ENCODE measurements at regions not wholly inside any gene's neighbourhood (a gene's known extent, or its start where the extent isn't known, plus 50 kb on each side); places are given as distances from the start of the nearest gene placed in this dataset.

DNA sequence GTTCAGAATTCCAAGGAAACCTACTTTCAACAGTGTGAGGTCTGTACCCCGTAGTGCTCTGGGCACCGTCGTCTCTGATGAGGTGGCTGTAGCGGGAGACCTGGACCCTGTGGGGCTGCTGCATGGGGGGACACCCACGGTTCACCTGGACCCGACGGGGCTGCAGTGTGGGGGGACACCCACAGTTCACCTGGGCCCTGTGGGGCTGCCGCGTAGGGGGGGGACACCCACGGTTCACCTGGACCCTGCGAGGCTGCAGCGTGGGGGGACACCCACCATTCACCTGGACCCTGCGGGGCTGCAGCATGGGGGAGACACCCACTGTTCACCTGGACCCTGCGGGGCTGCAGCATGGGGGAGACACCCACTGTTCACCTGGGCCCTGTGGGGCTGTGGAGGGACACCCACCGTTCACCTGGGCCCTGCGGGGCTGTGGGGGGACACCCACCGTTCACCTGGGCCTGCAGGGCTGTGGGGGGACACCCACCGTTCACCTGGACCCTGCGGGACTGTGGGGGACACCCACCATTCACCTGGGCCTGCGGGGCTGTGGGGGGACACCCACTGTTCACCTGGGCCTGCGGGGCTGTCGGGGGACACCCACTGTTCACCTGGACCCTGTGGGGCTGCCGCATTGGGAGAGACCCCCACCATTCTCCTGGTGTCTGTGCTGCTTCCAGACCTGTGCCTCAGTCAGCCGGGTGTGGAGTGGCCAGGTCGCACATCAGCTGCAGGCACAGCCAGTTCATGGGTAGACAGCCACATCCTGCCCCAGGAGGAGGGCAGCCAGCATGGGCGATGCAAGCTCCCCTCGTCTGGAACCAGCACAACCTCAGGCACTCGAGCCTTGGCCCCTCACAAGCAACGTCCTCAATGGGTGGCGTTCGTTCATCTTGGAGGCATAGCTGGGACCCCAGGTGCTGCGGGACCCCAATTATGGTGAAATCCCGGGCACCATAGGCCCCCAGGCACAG lies 114.5 kb downstream of the TMEM18 start:
- Histone ChIP-seq H3K36me3 (no peaks in the 10 kb centered on the region), H3K27me3 (ENCODE audit: insufficient read depth, low read depth, severe bottlenecking) (peaks cover 3% of the 10 kb centered on the region), H3K9me3 (ENCODE audit: severe bottlenecking) (no peaks in the 10 kb centered on the region), H3K27ac (no peak overlapping the region), H3K4me3 (ENCODE audit: low read depth, low read length) (no peak overlapping the region)
- TF ChIP-seq, protein P1, sequence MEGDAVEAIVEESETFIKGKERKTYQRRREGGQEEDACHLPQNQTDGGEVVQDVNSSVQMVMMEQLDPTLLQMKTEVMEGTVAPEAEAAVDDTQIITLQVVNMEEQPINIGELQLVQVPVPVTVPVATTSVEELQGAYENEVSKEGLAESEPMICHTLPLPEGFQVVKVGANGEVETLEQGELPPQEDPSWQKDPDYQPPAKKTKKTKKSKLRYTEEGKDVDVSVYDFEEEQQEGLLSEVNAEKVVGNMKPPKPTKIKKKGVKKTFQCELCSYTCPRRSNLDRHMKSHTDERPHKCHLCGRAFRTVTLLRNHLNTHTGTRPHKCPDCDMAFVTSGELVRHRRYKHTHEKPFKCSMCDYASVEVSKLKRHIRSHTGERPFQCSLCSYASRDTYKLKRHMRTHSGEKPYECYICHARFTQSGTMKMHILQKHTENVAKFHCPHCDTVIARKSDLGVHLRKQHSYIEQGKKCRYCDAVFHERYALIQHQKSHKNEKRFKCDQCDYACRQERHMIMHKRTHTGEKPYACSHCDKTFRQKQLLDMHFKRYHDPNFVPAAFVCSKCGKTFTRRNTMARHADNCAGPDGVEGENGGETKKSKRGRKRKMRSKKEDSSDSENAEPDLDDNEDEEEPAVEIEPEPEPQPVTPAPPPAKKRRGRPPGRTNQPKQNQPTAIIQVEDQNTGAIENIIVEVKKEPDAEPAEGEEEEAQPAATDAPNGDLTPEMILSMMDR (IDR thresholded peaks at IDR 0.05; ENCODE audit: low read depth, low read length) = no peak
- DNase-seq = no peak

DNA sequence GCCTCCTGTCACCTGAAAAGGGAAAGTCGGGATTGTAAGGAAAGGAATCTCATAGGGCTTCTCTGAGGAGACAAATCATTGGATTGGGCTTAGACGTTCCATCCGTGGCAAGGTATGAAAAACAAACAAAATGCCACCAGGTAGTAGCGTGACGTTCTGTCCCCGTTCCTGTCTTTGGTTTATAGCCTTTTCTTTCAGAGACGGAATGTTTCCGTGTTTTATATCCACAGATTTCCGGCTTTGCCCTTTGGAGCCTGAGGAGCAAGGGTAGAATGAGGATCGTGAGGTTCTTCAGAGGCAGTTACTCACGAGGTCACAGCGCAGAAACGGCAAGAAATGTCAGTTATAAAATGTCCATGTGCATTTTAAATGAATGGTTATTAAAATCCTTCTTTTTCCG lies 118.3 kb downstream of the TMEM18 start:
- no peaks in the 10 kb centered on the region for H3K9me3 ChIP-seq (ENCODE audit: severe bottlenecking)
- no peak overlapping the region for H3K27ac ChIP-seq
- H3K27me3 ChIP-seq (ENCODE audit: insufficient read depth, low read depth, severe bottlenecking) = peaks cover 3% of the 10 kb centered on the region
- H3K4me3 ChIP-seq (ENCODE audit: low read depth, low read length) = no peak overlapping the region
- no peaks in the 10 kb centered on the region for H3K36me3 ChIP-seq
- no peak for DNase-seq
- TF ChIP-seq, protein P1 (IDR thresholded peaks at IDR 0.05; ENCODE audit: low read depth, low read length) = no peak

DNA sequence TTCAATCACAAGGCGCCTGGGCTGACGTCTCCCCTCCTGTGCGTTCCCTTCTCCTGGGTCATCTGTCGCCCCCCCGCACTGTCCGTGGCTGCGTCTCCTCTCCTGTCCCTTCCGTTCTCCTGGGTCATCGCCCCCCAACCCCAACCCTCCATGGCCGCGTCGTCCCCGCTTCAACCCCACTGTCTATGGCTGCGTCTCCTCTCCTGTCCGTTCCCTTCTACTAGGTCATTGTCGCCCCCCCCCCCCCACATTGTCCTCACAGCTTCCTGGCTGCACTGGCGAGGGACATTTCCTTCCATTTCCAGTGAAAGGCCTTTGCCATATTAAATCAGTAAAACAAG lies 118.9 kb downstream of the TMEM18 start:
- Histone ChIP-seq H3K27ac (no peak overlapping the region), H3K36me3 (no peaks in the 10 kb centered on the region)

DNA sequence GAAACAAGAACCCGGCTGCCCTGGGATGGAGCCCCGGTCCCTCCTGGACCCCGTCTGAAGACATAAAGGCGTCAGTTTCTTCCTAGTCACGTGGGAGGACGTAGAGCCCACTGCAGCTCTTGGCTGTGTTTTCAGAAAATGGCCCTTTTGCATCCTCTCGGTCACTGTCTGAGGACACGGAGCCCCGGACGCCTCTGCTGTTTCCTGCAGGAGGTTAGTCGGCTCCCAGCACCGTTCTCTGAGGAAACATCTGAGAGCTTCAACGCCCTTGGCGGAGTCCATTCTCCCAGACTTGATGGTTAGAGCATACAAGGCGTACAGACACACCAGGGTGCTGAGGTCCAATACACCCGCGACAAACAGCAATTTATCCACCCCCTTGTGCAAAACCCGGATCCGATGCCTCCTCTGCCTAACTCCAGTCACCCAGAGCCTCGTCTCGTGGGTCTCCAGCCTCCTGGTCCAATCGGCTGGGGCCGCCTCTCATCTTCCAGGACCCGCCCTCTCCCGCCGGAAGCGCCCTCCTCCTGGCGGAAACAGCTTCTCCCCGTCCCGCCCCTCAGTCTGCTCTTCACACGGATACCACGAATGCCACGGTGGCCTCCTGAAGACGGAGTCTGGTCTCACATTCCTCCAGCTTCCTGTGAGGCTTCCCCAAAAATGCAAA lies 119.4 kb downstream of the TMEM18 start:
- no peak for DNase-seq
- peaks cover 3% of the 10 kb centered on the region for H3K27me3 ChIP-seq (ENCODE audit: insufficient read depth, low read depth, severe bottlenecking)
- no peaks in the 10 kb centered on the region for H3K36me3 ChIP-seq
- H3K9me3 ChIP-seq (ENCODE audit: severe bottlenecking) = no peaks in the 10 kb centered on the region
- no peak overlapping the region for H3K27ac ChIP-seq
- TF ChIP-seq, protein P1 (IDR thresholded peaks at IDR 0.05; ENCODE audit: low read depth, low read length) = no peak
- no peak overlapping the region for H3K4me3 ChIP-seq (ENCODE audit: low read depth, low read length)

More for the DNA sequence above, 118.9 kb downstream of the TMEM18 start:
- TF ChIP-seq, protein P1 (IDR thresholded peaks at IDR 0.05; ENCODE audit: low read depth, low read length) = no peak
- Histone ChIP-seq H3K4me3 (ENCODE audit: low read depth, low read length) (no peak overlapping the region), H3K9me3 (ENCODE audit: severe bottlenecking) (no peaks in the 10 kb centered on the region), H3K27me3 (ENCODE audit: insufficient read depth, low read depth, severe bottlenecking) (peaks cover 3% of the 10 kb centered on the region)
- DNase-seq = no peak

DNA sequence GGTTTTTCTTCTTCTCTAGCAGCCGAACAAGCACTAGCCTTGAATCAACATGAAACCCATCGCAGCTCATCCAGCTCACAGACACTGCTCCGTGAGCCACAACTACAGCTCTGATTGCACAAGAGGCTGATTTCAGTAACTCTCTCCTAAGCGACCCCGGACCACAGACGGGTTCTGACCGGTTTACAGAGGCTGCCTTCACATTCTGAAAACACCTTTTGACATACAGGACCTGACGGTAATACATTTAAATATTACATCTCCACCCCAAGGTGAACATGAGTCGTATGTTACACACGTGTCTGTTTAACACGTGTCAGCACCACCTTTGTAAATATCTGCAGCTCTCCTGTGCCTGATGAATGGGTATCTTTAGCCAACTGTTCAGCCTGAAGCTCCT lies 120.7 kb downstream of the TMEM18 start:
- H3K27me3 ChIP-seq (ENCODE audit: insufficient read depth, low read depth, severe bottlenecking) = peaks cover 3% of the 10 kb centered on the region
- no peak for DNase-seq
- H3K27ac ChIP-seq = no peak overlapping the region

More for the DNA sequence above, 120.7 kb downstream of the TMEM18 start:
- Histone ChIP-seq H3K9me3 (ENCODE audit: severe bottlenecking) (no peaks in the 10 kb centered on the region), H3K36me3 (no peaks in the 10 kb centered on the region), H3K4me3 (ENCODE audit: low read depth, low read length) (no peak overlapping the region)
- TF ChIP-seq, protein P1 (IDR thresholded peaks at IDR 0.05; ENCODE audit: low read depth, low read length) = no peak

Data from WERI-Rb-1 (cell line).